Nephron (organoid): ENCODE measurements at regions not wholly inside any gene's neighbourhood (a gene's known extent, or its start where the extent isn't known, plus 50 kb on each side); places are given as distances from the start of the nearest gene placed in this dataset.

Experiments
- H3K27ac Mint-ChIP-seq, 3 experiments: 2 replicates each; pipeline ENCODE4 v1.8.0; 2020; ENCODE audit warnings: mixed read lengths in 3 of 3, mild to moderate bottlenecking in 2 of 3, moderate library complexity in 1 of 3
- H3K27me3 Mint-ChIP-seq: 2 replicates; pipeline ENCODE4 v1.8.0; 2021; ENCODE audit warnings: low read depth, mild to moderate bottlenecking, moderate library complexity, mixed read lengths
- H3K36me3 Mint-ChIP-seq: 2 replicates; pipeline ENCODE4 v1.8.0; 2020; ENCODE audit warnings: low read depth, mixed read lengths
- H3K4me1 Mint-ChIP-seq: 2 replicates; pipeline ENCODE4 v1.8.0; 2020; ENCODE audit warnings: mixed read lengths
- H3K4me3 Mint-ChIP-seq, 3 experiments: 2 replicates each; pipeline ENCODE4 v1.8.0; 2020; ENCODE audit warnings: mild to moderate bottlenecking in 3 of 3, mixed read lengths in 3 of 3, moderate library complexity in 2 of 3
- H3K9me3 Mint-ChIP-seq: 2 replicates; pipeline ENCODE4 v1.8.0; 2020; ENCODE audit warnings: mixed read lengths
- CTCF ChIP-seq, 3 experiments: fragments of 200-600 bp; sonication (generic); IDR thresholded peaks; one replicate each; pipeline ENCODE4 v1.5.0; 2021; ENCODE audit warnings: antibody characterized with exemption in 3 of 3; ENCODE audit not compliant: unreplicated experiment in 3 of 3

GRCh38 chr16:14320406-14320805 lies 249.3 kb downstream of the MRTFB start:
- Mint-ChIP-seq H3K4me3 (no peak overlapping the region), H3K27ac (no peak overlapping the region), H3K4me1 (peaks cover 16% of the 10 kb centered on the region), H3K9me3 (no peaks in the 10 kb centered on the region), H3K36me3 (peaks cover 3% of the 10 kb centered on the region), H3K27me3 (no peaks in the 10 kb centered on the region)
- no peak for TF ChIP-seq CTCF (IDR thresholded peaks at IDR 0.05; ENCODE audit: unreplicated experiment in 3 of 3)
